IMR-90 (cell line): ENCODE measurements at regions not wholly inside any gene's neighbourhood (a gene's known extent, or its start where the extent isn't known, plus 50 kb on each side); places are given as distances from the start of the nearest gene placed in this dataset.

Source experiments
- MXI1 ChIP-seq: IDR thresholded peaks from 2 replicates; pipeline ENCODE4 v1.6.1; 2012; ENCODE audit warnings: low read depth, mild to moderate bottlenecking, low read length, moderate library complexity, borderline replicate concordance
- POLR2A ChIP-seq: IDR thresholded peaks from 2 replicates; pipeline ENCODE4 v1.6.1; 2012; ENCODE audit warnings: mild to moderate bottlenecking, low read depth, low read length
- RAD21 ChIP-seq: IDR thresholded peaks from 2 replicates; pipeline ENCODE4 v1.6.1; 2012; ENCODE audit warnings: low read length, improper control_type of control experiment
- RFX5 ChIP-seq: IDR thresholded peaks from 2 replicates; pipeline ENCODE4 v1.8.0; 2012; ENCODE audit warnings: low read depth, mild to moderate bottlenecking, low read length, moderate library complexity
- TF ChIP-seq, protein P1 (sequence below): conservative IDR thresholded peaks from 2 replicates; pipeline ENCODE4 v1.5.1; 2012; ENCODE audit warnings: mild to moderate bottlenecking, low read depth, low read length, improper control_type of control experiment

DNA sequence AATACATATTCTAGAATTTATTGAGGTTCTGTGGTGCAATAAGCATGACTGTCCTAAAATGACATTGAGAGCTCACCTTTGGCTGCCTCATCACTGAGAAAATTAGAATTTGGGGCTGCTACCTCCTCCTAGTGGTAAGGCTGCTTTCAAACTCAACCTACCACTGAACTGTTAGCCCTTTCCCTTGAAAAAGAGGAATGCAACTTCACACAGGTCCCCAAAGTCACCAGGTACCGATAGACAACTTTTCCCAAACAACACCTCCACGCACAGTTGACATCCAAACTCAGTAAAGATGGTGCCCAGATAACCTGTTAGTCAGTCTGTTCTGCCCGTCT is 75.9 kb upstream of the SCIN start:
- no peak for TF ChIP-seq RFX5
- TF ChIP-seq, protein P1, sequence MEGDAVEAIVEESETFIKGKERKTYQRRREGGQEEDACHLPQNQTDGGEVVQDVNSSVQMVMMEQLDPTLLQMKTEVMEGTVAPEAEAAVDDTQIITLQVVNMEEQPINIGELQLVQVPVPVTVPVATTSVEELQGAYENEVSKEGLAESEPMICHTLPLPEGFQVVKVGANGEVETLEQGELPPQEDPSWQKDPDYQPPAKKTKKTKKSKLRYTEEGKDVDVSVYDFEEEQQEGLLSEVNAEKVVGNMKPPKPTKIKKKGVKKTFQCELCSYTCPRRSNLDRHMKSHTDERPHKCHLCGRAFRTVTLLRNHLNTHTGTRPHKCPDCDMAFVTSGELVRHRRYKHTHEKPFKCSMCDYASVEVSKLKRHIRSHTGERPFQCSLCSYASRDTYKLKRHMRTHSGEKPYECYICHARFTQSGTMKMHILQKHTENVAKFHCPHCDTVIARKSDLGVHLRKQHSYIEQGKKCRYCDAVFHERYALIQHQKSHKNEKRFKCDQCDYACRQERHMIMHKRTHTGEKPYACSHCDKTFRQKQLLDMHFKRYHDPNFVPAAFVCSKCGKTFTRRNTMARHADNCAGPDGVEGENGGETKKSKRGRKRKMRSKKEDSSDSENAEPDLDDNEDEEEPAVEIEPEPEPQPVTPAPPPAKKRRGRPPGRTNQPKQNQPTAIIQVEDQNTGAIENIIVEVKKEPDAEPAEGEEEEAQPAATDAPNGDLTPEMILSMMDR: no peak
- no peak for TF ChIP-seq RAD21
- TF ChIP-seq POLR2A: no peak
- TF ChIP-seq MXI1: no peak
